GM19468 (cell line): ENCODE measurements at regions not wholly inside any gene's neighbourhood (a gene's known extent, or its start where the extent isn't known, plus 50 kb on each side); places are given as distances from the start of the nearest gene placed in this dataset.

Experiments used
- ATAC-seq: cut with Tn5 transposase; IDR thresholded peaks from one replicate; pipeline ENCODE4 v1.9.1; 2021; ENCODE audit warnings: mild to moderate bottlenecking, moderate library complexity, moderate number of reproducible peaks; ENCODE audit not compliant: unreplicated experiment; ENCODE audit errors: extremely low read depth

GRCh38 chr18:78199002-78199401 is 780.6 kb upstream of the SALL3 start:
- ATAC-seq = no peak

DNA sequence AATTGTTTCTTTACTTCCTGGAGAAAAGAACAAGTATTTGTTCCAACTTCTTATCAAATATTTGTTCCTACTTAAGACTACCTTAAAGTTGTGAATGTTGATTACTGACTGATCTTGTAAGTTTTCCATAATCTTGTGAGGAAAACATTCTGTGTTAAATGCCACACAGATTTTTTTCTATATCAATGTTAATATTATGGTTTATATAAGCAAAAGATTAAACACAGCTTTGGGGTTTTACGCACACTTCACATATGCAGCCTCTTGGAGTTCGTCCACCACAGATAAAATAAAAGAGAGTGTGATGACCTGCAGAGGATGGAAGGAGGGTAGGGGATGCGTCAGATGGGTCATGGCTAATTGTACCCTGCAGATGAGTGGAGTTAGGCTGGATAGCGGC is 780.0 kb upstream of the SALL3 start:
- no peak for ATAC-seq

DNA sequence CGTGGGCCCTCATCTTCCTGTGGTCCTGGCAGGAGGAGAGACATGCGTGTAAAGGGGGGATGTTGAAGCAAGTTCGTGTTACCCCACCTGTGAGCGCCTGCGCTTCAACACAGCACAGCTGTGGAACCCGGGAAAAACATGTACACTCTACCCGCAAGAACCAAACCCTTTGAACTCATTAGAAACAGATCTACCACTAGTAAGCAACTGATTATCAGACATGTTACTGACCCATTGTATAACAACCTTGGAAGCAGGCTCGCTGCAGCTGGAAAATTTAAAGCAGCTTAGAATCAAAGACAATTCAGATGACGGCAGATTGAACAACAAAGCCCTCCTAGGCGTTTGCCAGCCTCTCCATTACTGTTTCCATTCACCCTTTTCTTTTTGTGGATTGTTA is 771.7 kb upstream of the SALL3 start:
- no peak for ATAC-seq

DNA sequence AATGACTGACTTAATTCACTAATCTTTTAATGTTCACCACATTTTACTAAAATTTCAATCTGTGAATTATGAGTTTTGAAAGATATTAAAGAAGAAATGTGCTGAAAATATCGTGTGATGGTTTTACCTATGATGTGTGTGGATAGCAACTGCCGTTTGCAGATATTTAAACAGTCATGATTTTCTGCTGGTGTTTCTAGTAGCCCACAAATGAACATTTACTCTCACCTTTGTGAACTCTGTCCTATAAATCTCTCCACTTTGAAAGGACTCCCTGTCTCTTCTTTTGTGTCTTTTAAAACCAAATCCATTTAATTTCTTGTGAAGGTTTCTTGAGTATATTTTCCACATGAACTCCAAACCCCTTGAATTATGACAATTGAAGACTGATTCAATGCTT is 771.2 kb upstream of the SALL3 start:
- no peak for ATAC-seq

GRCh38 chr18:78213361-78213994 is 766.1 kb upstream of the SALL3 start:
- no peak for ATAC-seq

DNA sequence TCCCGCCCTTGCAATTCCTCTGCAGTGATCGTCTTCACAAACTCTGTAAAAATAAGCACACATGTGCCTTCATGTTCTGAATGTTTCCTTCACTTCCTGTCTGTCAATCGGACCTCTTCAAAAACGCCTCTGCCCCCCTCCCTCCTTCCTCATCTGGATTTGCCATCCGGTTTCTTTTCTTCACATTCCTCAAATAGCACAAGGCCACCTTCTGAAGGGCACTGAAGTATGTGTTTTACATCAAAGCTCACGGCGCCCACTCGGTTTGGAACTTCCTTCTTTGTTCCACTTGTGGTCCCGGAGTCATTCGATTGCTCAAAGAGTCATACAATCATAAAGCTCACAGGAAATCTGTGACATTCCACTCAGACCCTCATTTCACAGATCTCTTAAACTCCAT is 758.1 kb upstream of the SALL3 start:
- ATAC-seq = no peak

GRCh38 chr18:78228974-78229373 is 750.6 kb upstream of the SALL3 start:
- ATAC-seq = no peak

GRCh38 chr18:78230911-78231310 is 748.7 kb upstream of the SALL3 start:
- ATAC-seq = no peak

DNA sequence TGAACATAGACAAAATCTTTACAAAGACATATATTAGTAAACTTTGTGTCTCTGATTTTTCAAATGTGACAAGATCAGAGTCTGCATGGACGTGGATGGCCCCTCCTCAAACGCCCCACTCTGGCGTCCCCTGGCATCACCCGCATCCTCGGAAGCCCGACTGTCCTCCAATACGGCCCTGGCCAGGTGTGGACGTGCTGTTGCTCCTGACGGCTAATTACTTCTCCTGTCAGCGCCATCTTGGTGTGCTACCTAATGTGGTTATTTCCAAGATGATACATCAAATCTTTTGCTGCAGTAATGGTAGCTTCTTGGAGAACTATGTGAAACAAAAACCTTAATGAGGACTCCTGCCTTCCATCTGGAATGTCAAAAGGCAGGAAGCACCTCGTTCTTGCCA is 747.4 kb upstream of the SALL3 start:
- ATAC-seq = no peak

DNA sequence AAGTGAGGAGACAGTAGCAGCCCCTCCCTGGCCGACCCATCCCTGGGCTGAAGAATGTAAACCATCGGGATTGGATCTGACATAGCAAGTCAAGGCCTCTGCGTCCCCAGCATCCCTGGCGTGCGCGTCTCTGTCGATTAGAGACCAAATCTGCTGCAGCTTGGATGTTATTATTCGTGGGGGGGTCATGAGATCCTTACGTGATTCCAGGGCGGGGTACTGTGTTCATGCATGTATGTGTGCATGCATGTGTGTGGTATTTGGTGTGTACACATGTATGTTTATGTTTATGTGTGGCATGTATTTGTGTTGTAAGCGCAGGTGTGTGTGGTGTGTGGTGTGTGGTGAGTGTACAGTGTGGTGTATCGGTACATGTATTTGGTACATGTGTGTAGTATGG is 741.8 kb upstream of the SALL3 start:
- no peak for ATAC-seq

DNA sequence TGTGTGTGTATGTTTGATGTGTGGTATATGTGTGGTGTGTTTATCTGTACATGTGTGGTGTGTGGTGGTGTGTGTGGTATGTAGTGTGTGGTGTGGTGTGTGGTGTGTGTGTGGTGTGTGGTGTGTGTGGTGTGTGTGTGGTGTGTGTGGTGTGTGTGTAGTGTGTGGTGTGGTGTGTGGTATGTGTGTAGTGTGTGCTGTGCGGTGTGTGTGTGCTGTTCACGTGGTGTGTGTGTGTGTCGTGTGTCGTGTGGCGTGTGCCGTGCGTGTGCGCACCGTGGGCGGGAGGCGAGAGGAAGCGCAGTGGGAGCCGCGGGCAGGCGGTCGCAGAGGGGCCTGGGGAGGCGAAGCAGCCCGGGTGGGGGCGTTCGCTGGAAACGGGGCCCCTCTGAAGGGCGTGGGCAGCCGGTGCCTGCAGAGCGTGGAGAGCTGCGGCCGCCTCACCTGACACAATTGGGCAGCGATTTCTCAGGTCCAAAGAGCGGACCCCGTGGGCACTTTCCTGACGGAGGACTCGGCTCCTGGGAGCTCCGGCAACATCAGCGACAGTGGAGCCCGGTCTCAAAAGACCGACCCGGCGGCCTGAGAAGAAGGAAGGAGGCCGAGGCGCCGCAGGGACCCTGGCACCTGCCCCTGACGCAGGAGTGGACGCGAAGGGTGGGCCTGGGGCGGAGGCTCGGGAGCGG is 741.1 kb upstream of the SALL3 start:
- ATAC-seq = no peak

- no peak for ATAC-seq
Measured at GRCh38 chr18:78239090-78239457, 740.5 kb upstream of the SALL3 start.

DNA sequence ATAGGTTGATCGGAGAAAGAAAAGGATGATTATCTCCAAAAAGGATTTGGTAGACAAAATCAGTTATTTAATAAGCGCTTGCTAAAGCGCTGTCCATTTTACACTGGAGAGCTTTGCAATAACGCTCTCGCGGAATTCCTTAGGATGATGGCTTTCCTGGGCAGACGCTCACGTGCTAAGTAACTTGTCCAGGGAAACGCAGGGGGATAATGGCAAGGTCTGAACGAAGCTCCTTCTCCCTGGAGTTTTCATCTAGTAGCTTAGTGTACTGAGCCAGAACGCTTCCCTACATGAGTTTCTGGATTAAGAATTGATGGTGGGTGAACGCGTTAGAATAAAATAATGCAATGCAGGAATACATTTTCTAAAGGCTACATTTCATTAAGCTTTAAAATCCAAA is 739.5 kb upstream of the SALL3 start:
- no peak for ATAC-seq

DNA sequence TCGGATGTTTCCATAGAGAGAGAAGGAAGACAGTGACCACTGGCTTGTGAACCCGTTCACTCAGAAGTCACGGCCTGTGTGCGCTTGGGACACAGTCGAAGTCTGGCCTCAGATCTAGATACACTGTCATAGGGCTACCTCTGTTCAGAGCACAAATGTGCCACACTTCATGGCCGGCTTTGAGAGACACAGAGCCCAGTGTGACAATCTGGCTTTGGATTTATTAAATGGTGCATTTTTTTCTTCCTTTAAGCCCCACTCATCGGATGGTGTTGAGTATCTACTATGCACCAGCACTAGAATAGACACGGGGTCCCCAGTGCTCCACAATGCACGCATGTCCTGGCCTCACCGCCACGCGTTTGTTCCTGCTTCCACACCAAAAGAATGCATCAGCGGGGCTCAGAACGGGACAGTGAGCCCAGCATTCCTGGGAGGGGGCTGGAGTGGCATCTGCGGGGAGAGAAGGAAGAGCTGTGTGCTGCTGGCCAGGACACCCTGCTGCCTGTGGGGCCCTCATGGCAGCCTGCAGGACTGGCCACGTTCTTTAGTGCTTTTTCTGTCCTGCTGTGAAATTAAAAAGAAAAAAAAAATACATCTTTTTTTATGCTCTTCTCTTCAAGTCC is 738.9 kb upstream of the SALL3 start:
- ATAC-seq = no peak

GRCh38 chr18:78241535-78242253 is 737.9 kb upstream of the SALL3 start:
- no peak for ATAC-seq

GRCh38 chr18:78242254-78242643 is 737.4 kb upstream of the SALL3 start:
- no peak for ATAC-seq

DNA sequence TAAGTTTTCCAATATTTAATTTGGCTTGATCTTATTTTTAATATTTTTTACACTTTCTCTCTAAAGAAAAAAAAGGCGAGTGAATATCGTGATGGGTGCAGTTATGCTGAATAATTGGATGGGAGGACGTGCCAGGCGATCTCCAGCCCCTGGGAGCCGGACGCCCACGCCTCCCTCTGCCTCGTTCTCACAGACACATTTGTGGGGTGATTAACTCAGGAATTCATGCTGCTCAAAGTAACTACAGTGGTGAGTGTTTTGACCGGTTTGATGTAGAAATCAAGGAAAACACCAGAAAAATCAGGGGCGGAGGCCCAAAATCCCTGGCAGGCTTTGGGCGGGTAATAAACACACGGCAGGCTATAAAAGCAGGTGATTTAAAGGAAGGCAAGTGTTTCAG is 736.8 kb upstream of the SALL3 start:
- no peak for ATAC-seq

- no peak for ATAC-seq
Measured at GRCh38 chr18:78244779-78245178, 734.8 kb upstream of the SALL3 start.

- ATAC-seq = no peak
Measured at GRCh38 chr18:78245451-78245850, 734.2 kb upstream of the SALL3 start.

DNA sequence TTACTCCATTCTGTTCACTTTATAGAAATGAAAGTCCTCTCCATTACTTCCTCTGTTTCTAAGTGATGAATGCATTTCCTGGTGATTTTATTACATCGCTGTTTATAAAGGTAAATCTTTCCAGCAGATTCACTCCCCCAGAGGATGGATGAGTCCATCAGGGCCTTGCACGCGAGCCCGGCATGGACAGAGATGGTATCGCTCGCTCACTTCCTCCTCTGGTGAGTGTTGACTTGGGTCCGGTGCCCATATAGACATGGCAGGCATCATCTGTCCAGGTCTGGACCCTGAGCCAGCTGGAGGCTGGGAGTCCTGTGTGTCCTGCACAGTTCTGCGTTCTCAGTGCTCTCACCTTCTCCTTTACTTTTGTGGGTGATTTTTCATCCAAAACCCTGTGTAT is 733.6 kb upstream of the SALL3 start:
- no peak for ATAC-seq

DNA sequence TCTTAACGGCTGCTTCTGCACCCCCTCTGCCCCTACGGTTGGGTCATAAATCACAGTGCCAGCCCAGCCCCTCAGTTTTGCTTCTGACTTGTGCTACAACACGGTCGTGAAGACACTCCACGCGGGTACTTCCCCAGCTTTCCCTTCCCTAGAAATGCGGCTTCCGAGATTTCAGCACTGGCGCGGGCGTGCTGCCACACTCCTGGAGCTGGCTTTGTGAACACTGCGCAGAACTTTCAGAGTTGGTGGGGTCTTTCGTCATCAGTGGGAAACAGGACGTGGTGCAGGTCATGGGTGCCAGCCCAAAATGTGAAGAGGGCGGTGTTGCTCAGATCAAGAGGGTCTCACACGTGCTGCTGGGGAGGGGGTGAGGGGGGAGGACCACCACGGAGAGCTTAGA is 733.0 kb upstream of the SALL3 start:
- ATAC-seq = no peak
